ENCODE measurements at regions not wholly inside any gene's neighbourhood (a gene's known extent, or its start where the extent isn't known, plus 50 kb on each side); places are given as distances from the start of the nearest gene placed in this dataset.

DNA sequence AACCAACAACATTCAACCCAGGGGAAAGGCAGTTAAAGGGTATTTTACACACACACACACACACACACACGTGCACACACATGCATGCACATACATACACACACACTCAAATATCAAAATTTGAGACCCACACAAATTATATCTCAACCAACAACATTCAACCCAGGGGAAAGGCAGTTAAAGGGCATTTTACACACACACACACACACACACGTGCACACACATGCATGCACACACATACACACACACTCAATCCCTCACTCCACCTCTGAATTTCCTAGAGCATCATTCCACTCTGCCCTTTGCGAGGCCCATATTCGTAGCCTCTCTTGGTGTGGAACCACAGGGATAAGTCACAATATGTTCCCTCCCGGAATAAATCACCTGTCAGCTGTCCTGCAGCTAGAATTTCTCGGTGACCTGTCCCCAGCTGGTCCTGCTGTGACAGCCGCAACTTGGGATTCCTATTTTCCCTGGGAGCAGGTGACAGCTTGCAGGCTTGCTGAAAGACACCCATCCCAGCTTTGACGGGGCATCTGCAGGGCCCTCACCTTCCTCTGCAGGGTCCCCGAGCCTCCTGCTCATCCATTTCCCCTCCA lies 122.7 kb downstream of the PSMG1 start:
- Histone ChIP-seq H3K36me3 (no peaks in the 10 kb centered on the region), H3K9me3 (no peaks in the 10 kb centered on the region), H3K4me1 (ENCODE audit: control insufficient read depth in 1 of 2, insufficient read depth in 1 of 2, low read depth in 1 of 2, low read length in 1 of 2) (peaks cover 7 to 13% of the 10 kb centered on the region in 2 experiments), H3K27ac (no peak overlapping the region), H3K4me3 (ENCODE audit: low read depth in 1 of 2, low read length in 1 of 2) (no peak overlapping the region), H3K27me3 (no peaks in the 10 kb centered on the region)
- TF ChIP-seq, protein P1, sequence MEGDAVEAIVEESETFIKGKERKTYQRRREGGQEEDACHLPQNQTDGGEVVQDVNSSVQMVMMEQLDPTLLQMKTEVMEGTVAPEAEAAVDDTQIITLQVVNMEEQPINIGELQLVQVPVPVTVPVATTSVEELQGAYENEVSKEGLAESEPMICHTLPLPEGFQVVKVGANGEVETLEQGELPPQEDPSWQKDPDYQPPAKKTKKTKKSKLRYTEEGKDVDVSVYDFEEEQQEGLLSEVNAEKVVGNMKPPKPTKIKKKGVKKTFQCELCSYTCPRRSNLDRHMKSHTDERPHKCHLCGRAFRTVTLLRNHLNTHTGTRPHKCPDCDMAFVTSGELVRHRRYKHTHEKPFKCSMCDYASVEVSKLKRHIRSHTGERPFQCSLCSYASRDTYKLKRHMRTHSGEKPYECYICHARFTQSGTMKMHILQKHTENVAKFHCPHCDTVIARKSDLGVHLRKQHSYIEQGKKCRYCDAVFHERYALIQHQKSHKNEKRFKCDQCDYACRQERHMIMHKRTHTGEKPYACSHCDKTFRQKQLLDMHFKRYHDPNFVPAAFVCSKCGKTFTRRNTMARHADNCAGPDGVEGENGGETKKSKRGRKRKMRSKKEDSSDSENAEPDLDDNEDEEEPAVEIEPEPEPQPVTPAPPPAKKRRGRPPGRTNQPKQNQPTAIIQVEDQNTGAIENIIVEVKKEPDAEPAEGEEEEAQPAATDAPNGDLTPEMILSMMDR (IDR thresholded peaks at IDR 0.05) = no peak

DNA sequence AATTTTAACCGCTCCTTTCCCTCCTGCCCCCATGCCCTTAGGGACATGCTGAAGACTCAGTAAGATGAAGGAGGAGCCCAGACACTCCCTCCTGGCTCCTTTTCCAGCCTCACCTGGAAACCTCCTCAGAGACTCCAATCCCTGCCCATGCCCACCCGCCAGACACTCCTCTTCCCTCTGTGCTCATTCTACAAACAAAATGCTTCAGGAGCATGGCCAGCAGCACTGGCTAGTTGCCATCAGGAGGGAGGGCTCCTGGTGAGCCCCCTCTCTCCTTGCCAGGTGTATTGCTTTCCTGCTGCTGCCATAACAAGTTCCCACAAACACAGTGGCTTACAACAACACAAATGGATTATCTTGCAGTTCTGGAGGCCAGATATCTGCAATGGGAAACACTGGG lies 126.1 kb downstream of the PSMG1 start:
- Histone ChIP-seq H3K4me1 (ENCODE audit: control insufficient read depth in 1 of 2, insufficient read depth in 1 of 2, low read depth in 1 of 2, low read length in 1 of 2) (peaks cover 15 to 19% of the 10 kb centered on the region in 2 experiments), H3K27ac (no peak overlapping the region), H3K9me3 (no peaks in the 10 kb centered on the region), H3K36me3 (no peaks in the 10 kb centered on the region), H3K27me3 (no peaks in the 10 kb centered on the region), H3K4me3 (ENCODE audit: low read depth in 1 of 2, low read length in 1 of 2) (no peak overlapping the region)
- TF ChIP-seq, protein P1 (IDR thresholded peaks at IDR 0.05) = no peak

DNA sequence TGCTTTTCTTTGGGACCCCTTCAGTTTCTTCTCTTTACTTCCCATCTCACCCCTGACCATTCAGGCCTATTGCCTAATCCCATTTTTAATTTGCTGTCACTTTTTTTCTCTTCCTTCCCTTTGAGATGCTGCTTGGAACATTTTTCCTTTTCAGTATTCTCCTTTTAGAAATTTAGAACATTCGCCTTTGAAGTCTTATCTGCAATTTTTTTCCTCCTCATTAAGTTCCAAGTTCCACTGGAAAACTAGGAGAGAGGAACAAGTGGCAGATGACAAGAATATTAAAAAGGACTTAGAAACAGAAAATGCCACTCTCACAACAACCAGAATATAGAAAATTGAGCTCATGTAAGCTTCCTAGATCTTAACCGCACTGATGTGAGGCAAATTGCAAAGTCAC lies 126.6 kb downstream of the PSMG1 start:
- TF ChIP-seq, protein P1 (IDR thresholded peaks at IDR 0.05) = no peak
- no peaks in the 10 kb centered on the region for H3K9me3 ChIP-seq
- no peak overlapping the region for H3K4me3 ChIP-seq (ENCODE audit: low read depth in 1 of 2, low read length in 1 of 2)
- H3K4me1 ChIP-seq (ENCODE audit: control insufficient read depth in 1 of 2, insufficient read depth in 1 of 2, low read depth in 1 of 2, low read length in 1 of 2) = peaks cover 15 to 19% of the 10 kb centered on the region in 2 experiments
- no peak overlapping the region for H3K27ac ChIP-seq
- H3K27me3 ChIP-seq = no peaks in the 10 kb centered on the region
- H3K36me3 ChIP-seq = no peaks in the 10 kb centered on the region

DNA sequence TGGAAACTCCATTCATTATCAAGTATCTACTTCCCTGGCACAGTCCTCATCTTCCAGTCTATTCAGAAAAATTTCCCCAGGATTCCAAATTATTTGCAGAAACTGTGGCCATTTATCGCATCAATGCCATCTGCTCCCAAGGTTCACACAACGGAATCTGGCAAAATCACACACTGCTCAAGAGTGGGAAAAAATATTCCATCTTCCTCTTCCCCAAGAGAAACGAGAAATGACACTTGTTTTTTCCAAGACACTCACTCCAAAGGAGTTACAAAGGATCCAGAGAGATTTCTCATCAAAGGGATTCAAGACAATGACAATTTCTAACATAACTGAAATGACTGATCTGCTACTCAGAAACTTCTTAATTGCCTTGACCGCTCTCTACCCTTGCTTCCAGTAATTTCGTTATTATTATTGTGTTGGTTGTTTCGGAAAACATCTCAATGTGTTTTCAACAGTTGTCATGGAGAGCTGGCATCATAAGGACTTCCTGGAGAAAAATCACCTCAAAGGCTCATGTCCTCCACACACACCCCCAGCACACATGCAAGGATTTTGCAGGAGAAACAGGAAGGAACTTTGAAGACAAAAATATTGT lies 128.0 kb downstream of the PSMG1 start:
- Histone ChIP-seq H3K4me1 (ENCODE audit: control insufficient read depth in 1 of 2, insufficient read depth in 1 of 2, low read depth in 1 of 2, low read length in 1 of 2) (peaks cover 15 to 19% of the 10 kb centered on the region in 2 experiments), H3K27me3 (no peaks in the 10 kb centered on the region), H3K36me3 (no peaks in the 10 kb centered on the region), H3K4me3 (ENCODE audit: low read depth in 1 of 2, low read length in 1 of 2) (no peak overlapping the region), H3K9me3 (no peaks in the 10 kb centered on the region), H3K27ac (no peak overlapping the region)
- TF ChIP-seq, protein P1 (IDR thresholded peaks at IDR 0.05) = no peak

DNA sequence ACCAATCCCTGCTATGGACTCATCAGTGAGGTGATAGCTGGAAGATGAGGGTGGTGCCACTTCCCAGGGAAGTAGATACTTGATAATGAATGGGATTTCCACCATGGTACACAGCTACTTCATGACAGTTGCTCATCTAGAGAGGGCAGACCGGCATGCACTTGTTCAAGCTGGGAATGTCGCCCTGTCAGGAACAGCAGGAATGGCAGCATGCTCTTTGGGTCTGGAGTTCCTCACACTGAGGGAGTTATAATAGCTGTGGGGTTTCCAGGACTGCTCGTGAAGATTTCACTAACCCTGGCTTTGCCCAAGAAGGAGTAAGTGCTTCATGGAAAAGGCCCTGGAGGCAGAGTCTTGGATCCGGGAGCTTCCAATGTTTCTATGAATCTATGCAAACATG lies 129.2 kb downstream of the PSMG1 start:
- Histone ChIP-seq H3K4me3 (ENCODE audit: low read depth in 1 of 2, low read length in 1 of 2) (no peak overlapping the region), H3K9me3 (no peaks in the 10 kb centered on the region), H3K27ac (no peak overlapping the region), H3K4me1 (ENCODE audit: control insufficient read depth in 1 of 2, insufficient read depth in 1 of 2, low read depth in 1 of 2, low read length in 1 of 2) (peaks cover 15 to 19% of the 10 kb centered on the region in 2 experiments), H3K27me3 (no peaks in the 10 kb centered on the region), H3K36me3 (no peaks in the 10 kb centered on the region)
- TF ChIP-seq, protein P1 (IDR thresholded peaks at IDR 0.05) = no peak
